22Rv1 (cell line): ENCODE measurements at regions not wholly inside any gene's neighbourhood (a gene's known extent, or its start where the extent isn't known, plus 50 kb on each side); places are given as distances from the start of the nearest gene placed in this dataset.

ENCODE experiments used
- CTCF ChIP-seq: fragments of 450-650 bp; IDR thresholded peaks from 2 replicates; pipeline ENCODE4 v1.5.1; 2017; ENCODE audit warnings: mild to moderate bottlenecking
- ZFX ChIP-seq: fragments of 450-650 bp; IDR thresholded peaks from 2 replicates; pipeline ENCODE4 v1.6.1; 2017; ENCODE audit warnings: antibody characterized with exemption, borderline replicate concordance

- TF ChIP-seq CTCF: no peak
- no peak for TF ChIP-seq ZFX
Observed at GRCh38 chr6:51302431-51302830, 483.8 kb downstream of the TFAP2B start.
